GM12872 (cell line): ENCODE measurements at regions not wholly inside any gene's neighbourhood (a gene's known extent, or its start where the extent isn't known, plus 50 kb on each side); places are given as distances from the start of the nearest gene placed in this dataset.

Experiments used
- TF ChIP-seq, protein P1 (sequence below): IDR thresholded peaks from 3 replicates; pipeline ENCODE4 v1.5.1; 2011; ENCODE audit warnings: low read depth, mild to moderate bottlenecking, low read length, moderate library complexity; ENCODE audit not compliant: insufficient read depth

DNA sequence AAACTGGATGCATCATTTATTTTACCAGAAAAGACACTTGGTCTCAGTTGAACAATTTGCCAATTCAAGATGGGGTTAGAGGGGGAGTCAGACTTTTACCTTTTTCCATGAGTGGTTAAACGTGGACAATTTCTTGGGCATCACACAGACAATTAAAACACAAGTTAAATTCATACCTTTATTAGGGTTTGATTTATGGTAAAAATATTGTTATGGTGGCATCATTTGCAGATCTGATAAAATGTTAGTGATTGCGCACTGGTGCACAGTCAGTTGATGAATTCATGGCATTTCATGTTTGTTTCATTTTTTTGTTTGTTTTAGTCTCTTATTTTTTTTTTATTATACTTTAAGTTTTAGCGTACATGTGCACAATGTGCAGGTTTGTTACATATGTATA is 399.9 kb downstream of the DOK5 start:
- TF ChIP-seq, protein P1, sequence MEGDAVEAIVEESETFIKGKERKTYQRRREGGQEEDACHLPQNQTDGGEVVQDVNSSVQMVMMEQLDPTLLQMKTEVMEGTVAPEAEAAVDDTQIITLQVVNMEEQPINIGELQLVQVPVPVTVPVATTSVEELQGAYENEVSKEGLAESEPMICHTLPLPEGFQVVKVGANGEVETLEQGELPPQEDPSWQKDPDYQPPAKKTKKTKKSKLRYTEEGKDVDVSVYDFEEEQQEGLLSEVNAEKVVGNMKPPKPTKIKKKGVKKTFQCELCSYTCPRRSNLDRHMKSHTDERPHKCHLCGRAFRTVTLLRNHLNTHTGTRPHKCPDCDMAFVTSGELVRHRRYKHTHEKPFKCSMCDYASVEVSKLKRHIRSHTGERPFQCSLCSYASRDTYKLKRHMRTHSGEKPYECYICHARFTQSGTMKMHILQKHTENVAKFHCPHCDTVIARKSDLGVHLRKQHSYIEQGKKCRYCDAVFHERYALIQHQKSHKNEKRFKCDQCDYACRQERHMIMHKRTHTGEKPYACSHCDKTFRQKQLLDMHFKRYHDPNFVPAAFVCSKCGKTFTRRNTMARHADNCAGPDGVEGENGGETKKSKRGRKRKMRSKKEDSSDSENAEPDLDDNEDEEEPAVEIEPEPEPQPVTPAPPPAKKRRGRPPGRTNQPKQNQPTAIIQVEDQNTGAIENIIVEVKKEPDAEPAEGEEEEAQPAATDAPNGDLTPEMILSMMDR: no peak

DNA sequence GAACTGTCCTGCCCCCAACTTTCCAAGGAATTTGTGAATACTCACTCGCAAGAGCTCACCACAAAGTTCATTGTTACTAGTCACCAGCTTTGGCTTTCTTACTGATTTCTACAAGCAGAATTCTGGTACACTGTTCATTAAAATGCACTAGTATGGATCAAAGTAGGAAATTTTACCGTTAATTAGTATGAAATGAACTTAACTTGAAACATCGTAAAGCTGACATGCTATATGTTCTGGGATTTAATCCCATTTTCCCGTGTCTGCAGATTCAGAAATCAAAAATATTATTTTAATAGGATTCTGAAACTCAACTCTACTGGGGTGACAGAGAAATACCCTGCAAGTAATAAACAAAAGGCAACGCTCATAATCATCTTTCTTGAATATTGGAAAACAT is 399.3 kb downstream of the DOK5 start:
- TF ChIP-seq, protein P1: no peak

DNA sequence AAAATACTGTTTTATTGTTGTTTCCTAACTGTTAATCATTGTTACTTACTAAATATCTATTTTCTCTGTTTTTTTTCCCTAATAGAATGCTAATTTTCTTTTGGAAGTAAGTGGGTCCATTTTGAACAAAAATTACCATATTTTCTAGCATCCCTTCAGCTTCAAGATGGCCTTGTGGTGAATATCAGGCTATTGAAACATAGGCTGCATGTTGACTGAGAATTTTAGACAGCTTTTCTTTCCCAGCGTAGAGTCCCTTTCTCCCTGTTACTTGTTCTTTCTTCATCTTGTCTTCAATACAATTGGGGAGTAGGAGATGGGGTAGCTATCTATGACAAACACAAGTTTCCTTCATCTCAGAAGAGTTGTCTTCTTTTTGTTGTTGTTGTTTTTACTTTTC is 397.0 kb downstream of the DOK5 start:
- TF ChIP-seq, protein P1: no peak

DNA sequence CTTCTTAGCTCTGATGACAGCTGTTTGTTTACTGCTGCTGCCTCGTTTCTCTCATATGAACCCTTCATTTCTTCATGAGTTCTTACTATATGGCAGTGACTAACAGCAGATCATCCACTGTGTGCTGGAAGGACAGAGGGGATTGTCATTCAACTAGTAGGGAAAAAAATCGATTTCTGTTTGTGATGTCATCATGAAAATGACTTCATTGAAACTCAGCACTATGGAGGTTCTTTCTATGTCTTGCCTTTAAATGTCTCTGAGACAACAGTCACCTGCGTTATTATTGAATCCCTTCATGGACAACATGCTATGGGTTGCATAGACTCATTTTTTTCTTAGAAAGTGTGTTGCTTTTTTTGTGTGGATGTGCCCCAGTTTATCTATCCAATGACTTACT is 394.4 kb downstream of the DOK5 start:
- TF ChIP-seq, protein P1: no peak

DNA sequence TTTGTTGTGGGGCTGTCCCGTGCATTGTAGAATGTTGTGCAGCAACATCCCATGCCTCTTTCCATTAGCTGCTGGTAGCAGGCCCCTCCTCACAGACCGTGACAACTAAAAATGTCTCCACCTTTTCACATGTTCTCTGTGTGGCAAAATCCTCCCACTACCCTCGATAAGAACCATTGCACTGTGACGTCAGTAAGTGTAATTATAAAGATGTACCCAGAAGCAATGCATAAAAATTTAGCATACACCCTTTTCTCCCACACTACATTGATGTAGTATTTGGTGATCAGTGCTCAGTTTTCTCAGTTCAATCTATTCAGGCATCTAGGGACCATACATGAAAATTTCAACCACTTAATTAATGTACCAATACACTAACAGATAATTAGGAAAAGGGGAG is 389.9 kb downstream of the DOK5 start:
- TF ChIP-seq, protein P1: no peak

DNA sequence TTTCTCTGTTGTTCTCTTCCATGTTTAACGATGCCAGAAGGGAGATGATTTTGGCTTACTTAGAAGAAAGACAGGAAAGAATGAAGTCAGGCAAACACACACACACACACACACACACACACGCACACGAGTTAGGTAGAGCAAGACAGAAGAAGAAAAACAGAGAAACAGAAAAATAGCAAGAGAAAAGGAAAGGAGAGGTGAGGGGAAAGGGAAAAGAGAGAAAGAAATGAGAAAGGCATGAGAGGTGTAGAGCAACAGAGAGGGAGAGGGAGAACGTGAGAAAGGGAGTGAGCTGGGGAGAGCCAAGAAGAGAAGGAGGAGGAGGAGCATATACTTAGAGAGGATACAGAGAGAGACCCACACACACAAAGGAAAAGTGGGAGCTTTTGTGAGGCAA is 385.3 kb downstream of the DOK5 start:
- TF ChIP-seq, protein P1: no peak

DNA sequence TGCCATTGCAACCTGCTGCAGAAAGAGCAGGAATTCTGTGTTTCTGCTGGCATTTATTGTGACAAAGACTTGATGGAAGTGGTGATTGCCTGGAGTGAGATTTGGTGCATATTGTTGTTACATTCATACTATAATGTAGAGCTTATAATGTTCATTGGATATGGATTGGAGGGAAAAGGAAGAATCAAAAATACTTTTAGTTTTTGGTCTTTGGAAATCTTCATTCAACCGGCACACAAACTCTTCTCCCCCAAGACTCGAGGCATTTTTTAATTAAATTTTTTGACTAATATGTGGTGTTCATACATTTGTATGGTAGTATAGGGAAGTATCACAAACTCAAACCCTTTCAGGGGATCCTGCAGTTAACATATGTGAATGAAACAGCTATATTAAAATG is 380.8 kb downstream of the DOK5 start:
- TF ChIP-seq, protein P1: no peak

DNA sequence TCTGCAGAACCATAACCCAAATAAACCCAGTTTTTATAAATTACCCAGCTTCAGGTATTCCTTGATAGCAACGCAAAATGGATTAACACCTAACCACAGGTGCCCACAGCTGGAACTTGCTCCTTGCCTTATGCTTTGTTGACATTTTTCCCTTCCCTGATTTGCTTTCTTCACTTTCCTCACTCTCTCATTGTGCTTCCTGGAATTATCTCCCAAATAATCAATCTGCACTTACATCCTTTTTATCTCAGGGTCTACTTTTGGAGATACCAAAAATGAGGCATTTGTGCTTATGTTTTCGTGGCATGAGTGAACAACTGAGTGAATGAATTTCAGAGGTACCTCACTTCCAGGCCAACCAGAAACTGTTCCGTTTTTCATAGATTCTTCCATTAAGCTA is 374.3 kb downstream of the DOK5 start:
- TF ChIP-seq, protein P1: no peak
